8988T (cell line): ENCODE measurements at regions not wholly inside any gene's neighbourhood (a gene's known extent, or its start where the extent isn't known, plus 50 kb on each side); places are given as distances from the start of the nearest gene placed in this dataset.

Experiments used
- DNase-seq: peaks from one replicate; pipeline ENCODE4 v3.0.0; 2011

DNA sequence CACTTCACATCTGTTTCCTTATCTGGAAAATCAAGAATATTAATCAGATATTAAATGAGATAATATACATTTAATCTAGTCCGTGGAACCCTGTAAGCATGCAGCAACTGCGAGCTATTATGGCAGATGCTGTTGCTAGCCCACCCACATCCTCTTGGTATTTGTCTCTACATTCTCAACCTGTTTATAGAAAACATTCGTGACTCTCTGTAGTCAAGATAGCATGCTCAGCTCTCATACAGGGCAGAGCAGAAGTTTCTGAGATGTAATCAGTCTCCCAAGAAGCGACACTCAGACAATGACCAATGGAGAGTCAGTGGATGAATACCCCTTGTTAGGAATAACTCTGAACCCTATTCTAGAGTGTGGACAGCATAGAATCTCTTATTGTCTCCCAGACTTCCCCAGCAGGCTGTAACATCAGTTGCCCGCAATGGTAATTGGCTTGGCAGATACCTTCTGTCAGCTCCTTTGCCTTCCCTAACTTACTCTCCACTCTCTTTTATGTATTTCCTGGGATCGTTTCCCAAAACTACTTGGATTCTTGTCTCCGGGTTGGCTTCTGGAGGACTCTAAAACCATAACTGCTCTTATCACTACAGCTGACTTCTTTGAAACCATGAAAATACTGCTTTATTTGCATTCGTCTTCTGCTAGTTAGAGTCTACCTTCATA lies 400.7 kb upstream of the TNP1 start:
- no peak for DNase-seq

DNA sequence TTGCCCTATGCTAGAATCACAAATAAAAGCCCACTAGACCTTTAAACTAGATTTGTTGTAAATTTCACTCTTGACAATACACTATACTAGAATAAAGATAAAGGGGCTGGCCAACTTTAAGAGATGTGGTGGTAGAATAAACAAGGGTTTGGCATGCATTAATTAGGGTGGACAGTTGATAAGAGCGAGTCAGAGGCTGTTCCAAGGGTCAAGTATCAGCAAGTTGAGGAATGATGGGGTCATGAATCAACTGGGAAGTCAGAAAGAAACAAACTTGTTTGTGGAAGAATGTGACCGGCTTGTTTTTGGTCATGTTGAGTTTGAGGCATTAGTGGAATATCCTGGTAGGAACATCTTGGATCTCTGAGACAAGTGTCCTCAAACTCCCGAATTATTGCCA lies 398.3 kb upstream of the TNP1 start:
- DNase-seq: no peak

DNA sequence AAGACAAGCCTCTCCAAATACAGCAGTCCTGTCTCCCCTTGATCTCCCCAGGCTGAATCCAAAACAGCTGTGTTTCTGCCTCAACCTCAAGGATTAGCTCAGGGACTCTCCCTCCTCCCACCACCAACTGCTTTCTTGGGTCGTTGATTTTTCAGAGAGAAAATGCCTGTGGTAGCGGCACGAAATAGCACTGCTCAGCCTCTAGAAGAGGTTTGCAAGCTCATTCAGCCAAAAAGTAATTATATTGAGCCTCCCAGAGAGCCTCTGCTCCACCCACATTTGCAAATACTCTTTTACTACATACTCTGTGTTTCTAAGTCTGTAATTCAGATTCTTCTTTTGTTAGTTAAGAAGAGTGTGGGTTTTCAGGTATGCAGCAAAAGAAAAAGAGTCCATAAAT lies 396.4 kb upstream of the TNP1 start:
- DNase-seq: no peak

DNA sequence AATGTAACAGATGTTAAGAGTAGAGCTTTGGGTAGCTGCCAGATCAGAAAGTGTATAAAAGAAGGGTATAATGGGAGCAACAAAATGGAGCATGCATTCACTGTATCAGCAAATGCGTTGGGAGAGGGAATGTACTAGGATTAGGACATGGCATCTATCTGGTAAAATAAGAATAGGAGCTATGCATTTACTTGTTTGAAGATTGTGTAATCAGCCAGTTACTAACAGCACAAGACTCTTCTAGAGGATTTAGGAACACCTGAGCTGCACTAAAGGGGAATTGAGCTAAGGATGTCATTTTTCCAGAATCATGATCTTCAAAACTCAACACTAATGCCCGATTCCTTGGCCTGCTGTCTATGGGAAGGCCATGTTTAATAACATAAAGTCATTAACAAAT lies 394.2 kb upstream of the TNP1 start:
- no peak for DNase-seq

DNA sequence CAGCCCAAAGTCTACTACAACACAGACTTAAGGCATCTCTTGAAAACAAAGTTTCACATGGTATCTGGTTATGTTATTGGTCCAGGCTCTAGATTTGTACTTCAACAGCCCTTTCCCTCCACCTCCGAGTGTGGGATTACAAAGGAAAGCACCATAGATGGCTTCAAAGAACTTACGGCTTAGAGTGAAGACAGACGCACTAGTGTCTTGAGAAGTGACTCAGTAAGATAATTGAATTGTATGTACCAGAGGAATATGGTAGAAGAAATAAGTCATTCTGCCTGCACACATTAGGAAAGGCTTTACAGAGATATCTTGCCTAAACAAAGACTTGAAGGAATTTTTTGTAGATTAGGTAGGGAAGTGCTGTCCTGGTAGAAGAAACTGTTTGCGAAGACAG lies 392.3 kb upstream of the TNP1 start:
- DNase-seq: no peak

DNA sequence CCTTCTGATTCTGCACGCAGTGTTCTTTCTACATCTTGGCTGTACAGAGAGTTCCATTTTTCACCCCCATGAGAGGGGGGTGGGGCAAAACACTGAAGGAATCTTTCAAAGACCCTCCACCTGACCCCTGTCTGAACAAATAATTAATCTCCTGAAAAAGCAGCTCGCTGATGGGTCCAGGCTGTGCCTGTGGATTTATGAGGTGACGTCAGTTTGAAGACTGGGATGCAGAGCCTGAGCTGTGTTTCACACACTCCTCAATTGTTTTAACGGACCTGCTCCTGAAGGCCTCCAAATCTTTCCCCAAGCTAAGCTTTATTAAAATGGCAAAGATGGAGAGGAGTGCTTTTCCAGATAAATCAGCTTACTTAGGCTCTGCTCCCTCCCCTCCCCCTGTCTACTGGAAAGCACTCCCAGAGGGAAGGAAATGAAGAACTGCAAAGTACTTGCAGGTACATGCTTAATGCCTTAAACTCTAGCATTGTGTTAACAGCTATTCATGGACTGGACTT lies 390.2 kb upstream of the TNP1 start:
- DNase-seq: no peak

DNA sequence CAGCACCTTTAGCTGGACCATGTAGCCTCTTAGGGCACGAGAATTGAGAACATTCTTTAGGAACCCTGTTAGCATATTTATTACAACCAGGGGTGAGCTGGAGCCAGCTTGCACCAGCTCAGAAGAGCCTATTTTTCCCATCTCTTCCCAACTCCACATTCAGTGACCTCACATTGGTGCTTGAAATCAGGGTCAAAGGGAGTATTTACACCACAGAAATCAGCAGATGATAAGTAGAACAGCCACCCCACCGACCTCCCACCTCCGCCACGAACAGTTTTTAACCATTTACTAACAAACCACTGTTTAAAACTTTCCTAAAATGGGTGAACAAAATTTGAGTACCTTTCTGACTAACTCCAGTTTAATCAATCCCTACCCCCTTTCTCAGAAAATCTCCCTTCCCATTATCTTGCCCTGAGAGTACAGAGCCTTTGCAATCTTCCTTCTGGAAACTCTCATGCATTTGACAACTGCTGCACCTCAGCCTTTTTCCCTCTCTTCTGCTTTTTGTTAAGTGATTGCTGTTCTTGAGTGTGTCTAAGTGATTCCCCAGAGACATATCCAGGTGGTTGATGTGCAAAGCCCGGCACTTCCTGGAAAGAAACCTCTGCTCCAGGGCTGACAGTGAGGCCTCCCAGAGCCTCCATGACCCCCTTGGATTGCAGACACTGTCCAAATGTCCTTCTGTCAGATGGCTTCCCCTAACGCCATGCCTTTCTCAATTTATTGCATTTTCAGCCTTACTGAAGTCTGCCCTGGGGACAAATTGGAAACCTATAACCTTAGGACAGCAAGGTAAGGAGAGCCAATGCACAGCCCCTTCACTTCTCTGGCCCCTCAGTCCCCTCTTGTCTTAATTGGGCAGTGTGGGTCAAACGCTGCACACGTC lies 389.5 kb upstream of the TNP1 start:
- DNase-seq: no peak

DNA sequence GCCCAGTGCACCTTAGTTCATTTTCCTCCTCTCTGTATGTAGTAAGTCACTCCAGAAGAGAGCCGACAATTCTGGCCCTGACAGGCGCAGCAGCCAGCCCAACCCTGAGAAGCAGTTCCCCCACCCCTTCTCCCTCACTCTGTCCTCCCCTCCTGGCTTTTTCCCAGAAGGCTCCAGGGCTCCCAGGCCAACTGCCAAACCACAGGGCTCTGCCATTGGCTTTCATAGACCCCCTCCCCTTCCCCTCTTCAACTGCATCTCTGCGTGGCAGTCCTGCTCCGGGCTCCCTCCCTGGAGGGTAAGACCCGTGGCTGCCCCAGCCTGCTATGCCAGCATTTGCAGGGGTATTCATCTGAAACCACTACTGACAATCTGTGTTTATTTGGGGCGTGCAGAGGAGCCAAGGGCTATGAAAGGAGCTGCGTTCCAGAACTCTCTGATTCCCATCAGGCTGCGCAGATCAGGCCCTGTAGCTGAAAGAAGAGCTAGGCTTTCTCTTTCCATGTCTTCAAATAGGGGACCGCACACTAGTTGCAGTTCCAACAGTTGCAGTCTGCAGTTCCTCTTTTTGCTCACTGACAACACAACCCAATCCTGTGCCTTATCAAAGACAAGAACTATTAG lies 388.6 kb upstream of the TNP1 start:
- no peak for DNase-seq

DNA sequence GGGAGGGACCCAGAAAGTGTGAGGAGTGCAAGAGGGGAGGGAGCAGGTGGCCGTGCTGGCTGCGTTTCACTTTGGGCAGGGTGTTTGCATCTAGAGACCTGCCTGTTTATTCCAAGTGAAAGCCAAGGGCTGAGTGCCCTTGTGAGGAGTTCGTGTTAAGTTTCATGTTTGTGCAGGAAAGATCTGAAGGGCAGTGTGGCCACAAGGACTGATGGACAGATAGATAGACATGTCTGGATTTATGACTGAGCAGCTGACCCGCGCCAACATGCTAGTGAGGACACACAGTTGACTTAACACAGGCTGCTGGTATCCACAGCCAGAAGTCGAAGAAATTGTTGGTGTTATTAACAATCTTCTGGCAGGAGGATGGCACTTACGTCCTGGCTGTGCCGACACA lies 387.6 kb upstream of the TNP1 start:
- no peak for DNase-seq

DNA sequence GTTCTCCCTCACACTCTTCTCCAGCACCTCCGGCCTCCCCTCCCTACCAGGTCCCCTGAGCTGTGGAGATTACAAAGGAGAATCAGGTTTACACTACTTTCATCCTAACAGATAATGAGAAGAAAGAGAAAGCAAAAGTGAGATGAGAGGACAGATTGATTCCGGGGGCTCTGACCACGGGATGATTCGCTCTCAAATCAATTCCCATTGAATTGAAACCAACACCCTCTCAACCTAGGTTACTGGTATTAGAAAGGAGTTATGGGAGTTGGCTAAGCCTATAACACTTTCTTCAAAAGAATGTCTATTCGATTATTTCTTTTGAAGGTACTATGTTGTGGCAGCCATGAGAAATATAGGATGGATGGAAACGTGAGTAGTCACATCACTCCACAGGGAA lies 386.2 kb upstream of the TNP1 start:
- no peak for DNase-seq

DNA sequence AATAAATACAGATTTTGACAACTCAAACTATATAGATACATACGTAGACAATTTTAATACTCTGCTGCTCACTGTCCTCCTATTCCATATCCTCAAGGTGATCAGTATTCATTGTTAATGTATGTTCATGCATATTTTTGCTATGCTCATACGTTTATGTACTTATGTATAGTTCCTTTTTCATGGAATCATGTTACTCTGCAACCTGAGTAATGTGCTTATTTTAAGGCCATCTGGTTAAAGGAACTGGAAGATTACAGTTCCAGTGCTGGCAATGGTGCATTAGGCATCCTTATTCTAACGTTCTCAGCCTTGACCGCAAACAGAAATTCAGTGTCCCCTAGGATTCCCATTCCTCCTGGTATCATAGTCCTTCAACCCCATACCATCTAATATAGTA lies 385.0 kb upstream of the TNP1 start:
- no peak for DNase-seq

DNA sequence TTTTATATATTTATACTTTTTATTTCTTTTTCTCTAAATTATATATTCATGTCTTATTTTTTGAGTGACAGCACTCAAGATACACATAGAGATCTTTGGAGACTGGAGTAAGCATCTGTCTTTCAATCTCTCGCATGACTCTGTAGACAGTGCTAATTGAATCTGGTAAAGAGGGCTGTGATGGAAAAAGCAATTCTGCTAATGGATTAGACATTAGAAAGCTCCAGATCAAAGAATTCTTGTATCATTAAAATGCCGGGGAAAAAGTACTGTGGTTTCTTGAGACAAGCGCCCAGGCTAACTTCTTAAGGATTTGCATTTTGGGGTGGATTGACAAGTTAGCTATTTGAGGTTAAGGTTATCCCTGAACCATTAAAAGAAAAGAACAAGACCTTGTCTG lies 383.1 kb upstream of the TNP1 start:
- DNase-seq: no peak

DNA sequence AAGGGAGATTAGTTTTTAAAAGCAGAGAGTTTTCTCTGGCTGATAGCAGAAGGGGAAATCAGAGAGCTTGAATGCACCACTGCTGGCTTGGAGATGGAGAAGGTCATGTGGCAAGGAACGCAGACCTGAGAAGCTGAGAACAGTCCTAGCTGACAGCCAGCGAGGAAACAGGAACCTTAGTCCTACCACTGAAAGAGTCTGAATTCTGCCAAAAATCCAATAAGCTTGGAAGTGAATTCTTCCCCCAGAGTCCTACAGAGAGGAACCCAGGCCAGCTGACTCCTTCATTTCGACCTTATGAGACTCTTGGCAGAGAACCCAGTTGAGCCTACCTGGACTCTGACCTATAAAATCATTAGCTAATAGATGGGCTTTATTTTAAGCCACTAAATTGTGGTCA lies 371.9 kb upstream of the TNP1 start:
- no peak for DNase-seq

DNA sequence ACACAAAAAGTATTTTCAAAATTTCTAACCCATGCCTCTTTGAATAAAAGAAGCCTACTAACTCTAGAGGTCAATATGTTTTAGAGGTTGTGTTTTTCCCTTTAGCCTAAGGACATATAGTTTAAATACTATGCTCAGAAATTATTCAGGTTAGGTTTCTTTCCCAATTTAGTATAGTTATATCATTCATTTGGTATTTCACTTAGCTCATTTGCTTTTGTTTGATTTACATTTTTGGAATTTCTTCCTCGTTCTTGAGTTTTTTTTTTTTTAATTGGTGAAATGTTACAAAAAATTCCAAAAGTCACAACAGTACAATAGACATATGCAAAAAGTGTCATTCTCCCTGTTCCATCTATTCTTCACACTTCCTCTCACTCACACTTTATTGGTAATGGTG lies 371.3 kb upstream of the TNP1 start:
- DNase-seq: no peak

DNA sequence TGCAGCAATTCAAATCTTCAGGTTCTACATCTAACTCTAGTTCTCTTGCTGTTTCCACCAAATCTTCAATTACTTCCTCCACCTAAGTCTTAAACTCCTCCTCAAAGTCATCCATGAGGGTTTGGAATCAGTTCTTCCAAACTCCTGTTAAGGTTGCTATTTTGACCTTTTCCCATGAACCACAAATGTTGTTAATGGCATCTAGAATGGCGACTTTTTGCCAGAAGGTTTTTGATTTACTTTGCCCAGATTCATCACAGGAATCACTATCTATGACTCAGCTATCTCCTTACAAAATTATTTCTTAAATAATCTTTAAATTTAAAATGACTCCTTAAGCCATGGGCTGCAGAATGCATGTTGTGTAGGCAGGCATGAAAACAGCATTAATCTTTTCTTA lies 368.9 kb upstream of the TNP1 start:
- no peak for DNase-seq

DNA sequence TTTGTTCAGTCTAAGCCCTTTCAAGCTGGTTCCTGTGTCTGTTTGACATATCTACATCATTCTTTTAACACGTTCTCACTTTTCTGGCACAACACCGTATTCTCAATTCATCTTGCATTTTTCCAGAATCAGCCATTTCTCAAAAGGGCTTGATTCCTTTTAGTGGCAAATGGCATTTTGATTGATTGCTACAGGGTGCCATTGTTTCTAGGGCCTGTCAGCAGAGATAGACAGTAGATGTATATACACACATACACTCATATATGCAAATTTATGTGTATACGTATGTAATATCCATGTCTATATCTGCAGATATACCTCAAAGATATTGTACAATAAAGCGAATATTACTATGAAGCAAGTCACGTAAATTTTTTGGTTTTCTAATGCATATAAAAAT lies 367.9 kb upstream of the TNP1 start:
- no peak for DNase-seq

DNA sequence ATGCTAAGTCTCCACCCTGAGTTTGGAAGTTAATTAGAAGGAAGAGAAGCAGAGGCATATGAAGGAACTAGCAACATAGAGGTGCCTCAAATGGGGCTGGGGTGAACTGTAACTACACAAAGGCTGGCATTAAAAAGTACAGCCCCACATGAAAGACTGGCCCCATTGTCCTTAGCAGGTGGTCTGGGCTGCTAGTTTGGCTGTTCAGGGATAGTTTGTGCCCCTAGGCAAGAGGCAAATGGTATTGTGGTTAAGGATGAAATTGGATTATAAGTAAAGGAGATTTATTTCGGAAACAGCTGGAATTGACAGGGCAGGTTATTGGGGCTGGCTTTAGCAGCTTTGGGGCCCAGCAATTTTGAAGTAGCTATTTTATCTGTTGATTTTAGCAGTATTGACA lies 365.7 kb upstream of the TNP1 start:
- DNase-seq: no peak

DNA sequence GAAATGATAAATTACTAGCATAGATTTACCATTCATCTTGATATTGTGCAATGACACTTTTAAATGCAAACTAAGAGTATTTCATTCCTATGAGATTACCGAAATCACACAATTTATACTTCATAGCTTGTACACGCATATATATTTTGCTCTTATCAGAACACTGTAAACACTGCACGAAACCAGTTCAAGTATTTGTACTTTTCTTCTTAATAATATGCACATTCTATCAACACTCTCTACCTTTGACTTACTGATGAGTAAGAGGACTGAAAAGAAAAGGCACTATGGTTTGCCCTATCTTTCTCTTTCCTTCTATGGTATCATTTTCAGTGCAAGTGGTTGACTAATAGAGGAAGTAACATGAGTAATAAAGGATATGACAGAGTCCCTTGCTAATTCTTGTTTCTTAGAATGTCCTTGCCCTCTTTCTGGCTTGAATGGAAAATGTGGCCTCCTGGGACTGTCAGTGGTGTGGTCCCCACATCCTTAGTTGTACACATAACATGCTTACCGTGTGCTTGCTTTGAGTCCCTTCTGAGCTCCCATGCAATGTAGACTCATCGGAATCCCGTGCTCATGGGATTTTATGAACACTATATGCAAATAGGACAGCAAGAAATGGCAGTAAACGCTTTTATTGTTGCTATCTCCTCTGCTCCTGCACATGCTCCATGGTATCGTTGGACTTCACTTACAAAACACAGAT lies 363.5 kb upstream of the TNP1 start:
- peak; percentile 11 for DNase-seq

DNA sequence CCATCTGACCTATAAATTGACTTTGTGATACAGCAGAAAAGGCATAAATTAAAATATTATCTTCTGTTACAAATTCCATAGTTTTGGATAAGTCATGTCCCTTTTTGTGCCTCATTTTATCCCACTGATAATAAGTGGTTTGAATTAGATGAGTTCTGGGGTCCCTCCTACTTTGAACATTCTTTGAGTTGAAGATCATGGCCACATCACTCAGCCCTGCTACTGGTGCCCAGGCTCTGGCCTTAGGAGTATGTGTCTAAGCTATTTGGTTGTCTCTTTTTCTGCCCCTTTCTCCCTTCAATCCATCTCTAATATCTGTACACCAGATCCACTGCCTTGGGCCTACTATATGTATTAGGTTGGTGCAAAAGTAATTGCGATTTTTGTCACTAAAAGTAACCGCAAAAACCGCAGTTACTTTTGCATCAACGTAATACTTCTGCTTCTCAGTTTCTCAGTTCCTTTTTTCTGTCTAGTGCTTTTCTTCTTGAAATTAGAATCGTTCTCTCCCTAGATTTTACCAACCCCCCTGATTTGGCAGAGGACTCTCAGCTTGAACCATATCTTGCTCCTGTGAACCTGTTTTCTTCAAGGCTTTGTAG lies 362.5 kb upstream of the TNP1 start:
- no peak for DNase-seq

DNA sequence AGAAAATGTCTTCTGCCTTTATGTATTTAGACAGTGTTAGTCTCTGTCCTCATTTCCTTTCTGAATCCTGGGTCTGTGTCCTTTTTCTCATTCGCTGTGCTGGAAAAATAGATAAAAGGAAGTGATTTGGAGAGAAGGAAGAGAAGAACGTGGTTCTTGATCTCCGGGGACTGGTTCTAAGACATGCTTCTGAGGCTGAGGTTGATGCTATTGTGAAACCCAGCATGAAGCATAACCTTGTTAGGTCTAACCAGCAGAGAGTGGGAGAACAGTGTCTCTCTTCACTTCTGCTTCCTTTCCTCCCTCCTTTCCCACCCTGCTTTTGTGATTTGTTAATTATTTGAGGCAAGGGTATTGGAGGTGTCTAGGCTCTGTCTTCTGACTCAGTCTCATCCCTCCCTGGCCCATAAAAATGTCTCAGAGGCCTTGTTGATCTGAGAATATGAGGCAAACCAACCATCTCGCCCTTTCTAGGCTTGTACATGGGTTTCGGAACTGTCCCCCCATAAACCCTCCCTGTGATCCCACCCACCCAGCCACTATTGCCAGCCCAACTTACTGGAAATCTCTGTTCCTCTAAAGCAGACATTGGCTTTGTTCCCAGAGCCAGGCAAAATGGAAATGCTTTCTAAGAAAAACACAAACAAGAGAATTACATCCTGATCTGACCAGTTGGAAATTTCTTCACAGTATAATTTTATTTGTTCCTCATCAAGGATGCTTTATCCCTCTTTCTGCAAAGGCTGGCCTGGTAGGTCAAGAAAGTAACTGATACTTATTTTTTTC lies 360.6 kb upstream of the TNP1 start:
- DNase-seq: no peak

DNA sequence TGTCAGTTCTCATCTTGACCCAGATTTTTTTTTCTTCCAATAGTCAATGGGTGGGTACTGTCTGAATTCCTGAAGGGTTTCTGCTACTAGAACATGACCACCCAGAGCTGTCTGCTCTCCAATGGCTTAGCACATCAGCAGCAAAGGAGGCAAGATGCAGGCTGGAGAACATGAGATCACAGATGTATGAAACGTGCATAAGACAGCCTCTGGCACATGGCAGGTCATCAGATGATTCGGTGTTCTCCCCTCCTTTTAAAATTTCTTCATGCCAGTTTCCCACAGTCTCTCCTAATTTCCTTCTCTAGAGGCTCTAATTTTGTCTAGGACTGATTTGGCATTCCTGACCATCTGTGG lies 359.3 kb upstream of the TNP1 start:
- DNase-seq: no peak
